Panc1 (cell line): ENCODE measurements at regions not wholly inside any gene's neighbourhood (a gene's known extent, or its start where the extent isn't known, plus 50 kb on each side); places are given as distances from the start of the nearest gene placed in this dataset.

Experiments
- ATAC-seq: fragments of 200-7000 bp; cut with Tn5 transposase; 2 replicates; pipeline ENCODE4 v1.9.1; 2020; ENCODE audit warnings: mild to moderate bottlenecking, moderate library complexity
- BruUV-seq: library from RNA; stranded (reverse); fragments of 400-500 nt; replicated peaks from 2 replicates; lab custom pipeline; 2021; lab: Mats Ljungman, UMichigan
- CTCF ChIA-PET: fragments of 300-600 bp; sonication (Branson Sonifier 250); formaldehyde crosslinking; loops from one replicate; lab custom pipeline; 2022; ENCODE audit warnings: antibody characterized with exemption; lab: Charles Lee
- POLR2A ChIA-PET: fragments of 300-600 bp; sonication (Branson Sonifier 250); formaldehyde crosslinking; loops from one replicate; lab custom pipeline; 2022; ENCODE audit warnings: antibody characterized with exemption; lab: Charles Lee
- DNase-seq: peaks from one replicate; pipeline ENCODE4 v3.0.0-alpha.2; 2010; ENCODE audit warnings: low read depth, low spot score
- H3K27ac ChIP-seq: 2 replicates; pipeline ENCODE4 v1.5.1; 2011; ENCODE audit warnings: mild to moderate bottlenecking, low read length, inconsistent platforms
- H3K27me3 ChIP-seq: fragments of 200-500 bp; sonication (Bioruptor generic); 2 replicates; pipeline ENCODE4 v1.6.0; 2014; ENCODE audit warnings: low read length, inconsistent platforms; ENCODE audit not compliant: control insufficient read depth, insufficient read depth
- H3K36me3 ChIP-seq: fragments of 200-500 bp; sonication (Bioruptor generic); 2 replicates; pipeline ENCODE4 v1.5.1; 2014; ENCODE audit warnings: inconsistent platforms, mild to moderate bottlenecking, low read length, moderate library complexity; ENCODE audit not compliant: control insufficient read depth, insufficient read depth
- H3K4me1 ChIP-seq: 2 replicates; pipeline ENCODE4 v1.5.1; 2011; ENCODE audit warnings: inconsistent platforms, mild to moderate bottlenecking, low read length, moderate library complexity; ENCODE audit not compliant: control insufficient read depth, insufficient read depth
- H3K4me3 ChIP-seq, 2 experiments: 2 replicates each; pipeline ENCODE4 v1.5.1; 2011 to 2012; ENCODE audit warnings: low read depth in 2 of 2, low read length in 2 of 2, mild to moderate bottlenecking in 2 of 2, inconsistent platforms in 1 of 2, moderate library complexity in 1 of 2
- H3K9me3 ChIP-seq: fragments of 200-500 bp; sonication (Bioruptor generic); 2 replicates; pipeline ENCODE4 v1.5.1; 2014; ENCODE audit warnings: low read depth, mild to moderate bottlenecking, inconsistent platforms, low read length, moderate library complexity; ENCODE audit not compliant: control insufficient read depth, insufficient read depth
- CTCF ChIP-seq: fragments of 450-650 bp; IDR thresholded peaks from 2 replicates; pipeline ENCODE4 v1.5.1; 2017; ENCODE audit warnings: mild to moderate bottlenecking
- POLR2AphosphoS5 ChIP-seq: IDR thresholded peaks from 2 replicates; pipeline ENCODE4 v1.6.1; 2012; ENCODE audit warnings: mild to moderate bottlenecking, low read depth, low read length, moderate library complexity
- REST ChIP-seq, 2 experiments: IDR thresholded peaks; 2 replicates each; pipeline ENCODE4 v1.6.1; 2011 to 2012; ENCODE audit warnings: low read depth in 2 of 2, control low read depth in 1 of 2, low read length in 1 of 2, mild to moderate bottlenecking in 1 of 2, moderate library complexity in 1 of 2; ENCODE audit not compliant: insufficient read depth in 1 of 2
- SIN3A ChIP-seq: IDR thresholded peaks from 2 replicates; pipeline ENCODE4 v1.6.1; 2012; ENCODE audit warnings: low read depth, mild to moderate bottlenecking, low read length, moderate library complexity, borderline replicate concordance; ENCODE audit not compliant: insufficient read depth
- TCF7L2 ChIP-seq: IDR thresholded peaks from 2 replicates; pipeline ENCODE4 v1.6.1; 2011; ENCODE audit warnings: mild to moderate bottlenecking, low read depth, low read length, inconsistent platforms
- in situ Hi-C: cut with HindIII; loops from 2 replicates; pipeline ENCODE4 v1.10.0; 2016; ENCODE audit warnings: low sequenced_read_pairs, low pct_unique_long_range_greater_than_20kb
- intact Hi-C: fragments of 100-400 bp; cut with micrococcal nuclease; formaldehyde crosslinking; loops from one replicate; pipeline ENCODE4 v1.10.0; 2022; ENCODE audit not compliant: unreplicated experiment

DNA sequence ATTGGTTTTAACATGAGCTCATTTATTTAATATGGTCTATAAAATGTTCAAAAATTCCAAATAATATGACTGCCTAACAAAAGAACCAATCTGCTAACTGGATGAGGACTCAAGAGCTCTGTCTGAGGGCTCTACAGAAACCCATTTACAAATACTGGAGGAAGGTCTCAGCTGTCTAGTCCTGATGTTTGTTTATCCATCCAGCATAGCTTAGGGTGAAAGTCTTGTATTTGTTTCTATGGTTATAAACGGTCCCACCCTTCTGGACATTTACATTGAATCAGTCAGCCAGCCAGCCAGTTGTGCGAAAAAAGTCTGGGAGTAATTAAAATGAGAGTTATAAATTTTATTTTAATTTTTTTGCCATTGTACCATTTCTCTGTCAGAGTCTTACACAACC, 220.7 kb downstream of the BMP4 start:
- in situ Hi-C loops (no loop called here), intact Hi-C loops (no loop called here)
- H3K36me3 ChIP-seq: no peaks in the 10 kb centered on the region
- no peak for ATAC-seq
- no peak overlapping the region for H3K27ac ChIP-seq
- ChIA-PET CTCF (no interaction called here), POLR2A (no interaction called here)
- no peak for TF ChIP-seq SIN3A
- TF ChIP-seq REST (IDR thresholded peaks at IDR 0.05; ENCODE audit: insufficient read depth in 1 of 2, low read depth in 2 of 2, low read length in 1 of 2): no peak
- H3K9me3 ChIP-seq: no peaks in the 10 kb centered on the region
- no peaks in the 10 kb centered on the region for H3K27me3 ChIP-seq
- no TSS peak for BruUV-seq
- H3K4me3 ChIP-seq: no peak overlapping the region
- H3K4me1 ChIP-seq: no peaks in the 10 kb centered on the region
- DNase-seq: no peak

DNA sequence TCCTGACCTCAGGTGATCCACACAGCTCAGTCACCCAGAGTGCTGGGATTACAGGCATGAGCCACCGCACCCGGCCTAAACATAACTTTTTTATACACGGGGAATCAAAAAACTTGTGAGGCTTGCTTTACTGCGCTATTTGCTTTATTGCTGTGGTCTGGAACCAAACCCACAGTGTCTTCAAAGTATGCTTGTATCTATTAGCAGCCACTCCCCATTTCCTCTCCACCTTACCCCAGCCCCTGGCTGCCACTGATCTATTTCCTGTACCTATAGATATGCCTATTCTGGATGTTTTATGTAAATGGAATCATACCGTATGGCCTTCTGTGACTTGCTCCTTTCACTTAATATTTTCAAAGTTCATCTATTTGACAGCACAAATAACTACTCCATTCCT, 233.4 kb downstream of the BMP4 start:
- no TSS peak for BruUV-seq
- ChIA-PET CTCF (no interaction called here), POLR2A (no interaction called here)
- H3K27me3 ChIP-seq: no peaks in the 10 kb centered on the region
- no peaks in the 10 kb centered on the region for H3K36me3 ChIP-seq
- H3K4me1 ChIP-seq: no peaks in the 10 kb centered on the region
- H3K9me3 ChIP-seq: no peaks in the 10 kb centered on the region
- in situ Hi-C loops (no loop called here), intact Hi-C loops (no loop called here)
- no peak for TF ChIP-seq TCF7L2
- TF ChIP-seq SIN3A: no peak
- no peak for TF ChIP-seq POLR2AphosphoS5
- TF ChIP-seq CTCF: no peak
- TF ChIP-seq REST (IDR thresholded peaks at IDR 0.05; ENCODE audit: insufficient read depth in 1 of 2, low read depth in 2 of 2, low read length in 1 of 2): no peak
- DNase-seq (no peak), ATAC-seq (no peak)
- H3K4me3 ChIP-seq: no peak overlapping the region
- H3K27ac ChIP-seq: no peak overlapping the region
